Naive thymus-derived CD4-positive, alpha-beta T cell (primary cell): ENCODE measurements at regions not wholly inside any gene's neighbourhood (a gene's known extent, or its start where the extent isn't known, plus 50 kb on each side); places are given as distances from the start of the nearest gene placed in this dataset.

Experiments used
- ATAC-seq: fragments of 150-1000 bp; cut with Tn5 transposase; 2 replicates; pipeline ENCODE4 v1.10.0; 2021; ENCODE audit warnings: mild to moderate bottlenecking, moderate library complexity
- CTCF ChIA-PET: fragments of 350-600 bp; sonication (Branson Sonifier 250); formaldehyde crosslinking; loops from one replicate; lab custom pipeline; 2021; ENCODE audit warnings: antibody characterized with exemption; lab: Charles Lee
- POLR2A ChIA-PET: fragments of 350-600 bp; sonication (Branson Sonifier 250); formaldehyde crosslinking; loops from one replicate; lab custom pipeline; 2021; ENCODE audit warnings: antibody characterized with exemption, inconsistent platforms; lab: Charles Lee
- DNase-seq, 9 donors: peaks; one replicate each; pipeline versions ENCODE4 v3.0.0 to v3.0.0-alpha.2; 2020 to 2022; ENCODE audit warnings: mixed read lengths in 1 of 9
- H3K27ac ChIP-seq: one replicate; pipeline ENCODE4 v1.7.0; 2013; ENCODE audit warnings: mild to moderate bottlenecking, low read depth, low read length, moderate library complexity
- H3K27me3 ChIP-seq, 2 donors: one replicate each; pipeline ENCODE4 v1.7.0; 2013; ENCODE audit warnings: low read length in 2 of 2, mild to moderate bottlenecking in 2 of 2, moderate library complexity in 2 of 2; ENCODE audit not compliant: control insufficient read depth in 2 of 2, insufficient read depth in 2 of 2
- H3K36me3 ChIP-seq, 3 experiments: 1 replicate in 2 of 3; 2 replicates in 1 of 3; pipeline ENCODE4 v1.7.0; 2013; ENCODE audit warnings: low read length in 3 of 3, mild to moderate bottlenecking in 3 of 3, moderate library complexity in 1 of 3; ENCODE audit not compliant: insufficient read depth in 3 of 3, control insufficient read depth in 2 of 3
- H3K4me1 ChIP-seq, 2 donors: one replicate each; pipeline ENCODE4 v1.7.0; 2013; ENCODE audit warnings: low read length in 2 of 2, mild to moderate bottlenecking in 2 of 2, moderate library complexity in 1 of 2; ENCODE audit not compliant: control insufficient read depth in 2 of 2, insufficient read depth in 2 of 2
- H3K4me3 ChIP-seq: 2 replicates; pipeline ENCODE4 v1.7.0; 2013; ENCODE audit warnings: mild to moderate bottlenecking, low read length
- H3K9me3 ChIP-seq, 3 experiments: 1 replicate in 2 of 3; 2 replicates in 1 of 3; pipeline ENCODE4 v1.7.0; 2013; ENCODE audit warnings: low read length in 3 of 3; ENCODE audit not compliant: control insufficient read depth in 2 of 3
- H3K27ac Mint-ChIP-seq, 9 donors: one replicate each; pipeline ENCODE4 v1.8.0; 2020 to 2022; ENCODE audit warnings: mixed read lengths in 9 of 9, mild to moderate bottlenecking in 8 of 9, moderate library complexity in 5 of 9, inconsistent platforms in 2 of 9
- H3K27me3 Mint-ChIP-seq, 5 donors: one replicate each; pipeline ENCODE4 v1.8.0; 2021 to 2022; ENCODE audit warnings: mixed read lengths in 5 of 5, mild to moderate bottlenecking in 1 of 5
- H3K36me3 Mint-ChIP-seq, 5 donors: one replicate each; pipeline ENCODE4 v1.8.0; 2020 to 2022; ENCODE audit warnings: mixed read lengths in 5 of 5, mild to moderate bottlenecking in 3 of 5, inconsistent platforms in 1 of 5
- H3K4me1 Mint-ChIP-seq, 7 donors: one replicate each; pipeline ENCODE4 v1.8.0; 2020 to 2022; ENCODE audit warnings: mixed read lengths in 7 of 7, mild to moderate bottlenecking in 3 of 7, inconsistent platforms in 1 of 7
- H3K4me3 Mint-ChIP-seq, 10 donors: one replicate each; pipeline ENCODE4 v1.8.0; 2020 to 2022; ENCODE audit warnings: mild to moderate bottlenecking in 10 of 10, mixed read lengths in 10 of 10, moderate library complexity in 6 of 10, inconsistent platforms in 2 of 10
- H3K9me3 Mint-ChIP-seq, 11 donors: one replicate each; pipeline ENCODE4 v1.8.0; 2020 to 2022; ENCODE audit warnings: mixed read lengths in 11 of 11, mild to moderate bottlenecking in 4 of 11, inconsistent platforms in 1 of 11, moderate library complexity in 1 of 11
- intact Hi-C, 2 donors: fragments of 100-400 bp; cut with micrococcal nuclease; formaldehyde crosslinking; loops; one replicate each; pipeline ENCODE4 v1.15.1; 2023

DNA sequence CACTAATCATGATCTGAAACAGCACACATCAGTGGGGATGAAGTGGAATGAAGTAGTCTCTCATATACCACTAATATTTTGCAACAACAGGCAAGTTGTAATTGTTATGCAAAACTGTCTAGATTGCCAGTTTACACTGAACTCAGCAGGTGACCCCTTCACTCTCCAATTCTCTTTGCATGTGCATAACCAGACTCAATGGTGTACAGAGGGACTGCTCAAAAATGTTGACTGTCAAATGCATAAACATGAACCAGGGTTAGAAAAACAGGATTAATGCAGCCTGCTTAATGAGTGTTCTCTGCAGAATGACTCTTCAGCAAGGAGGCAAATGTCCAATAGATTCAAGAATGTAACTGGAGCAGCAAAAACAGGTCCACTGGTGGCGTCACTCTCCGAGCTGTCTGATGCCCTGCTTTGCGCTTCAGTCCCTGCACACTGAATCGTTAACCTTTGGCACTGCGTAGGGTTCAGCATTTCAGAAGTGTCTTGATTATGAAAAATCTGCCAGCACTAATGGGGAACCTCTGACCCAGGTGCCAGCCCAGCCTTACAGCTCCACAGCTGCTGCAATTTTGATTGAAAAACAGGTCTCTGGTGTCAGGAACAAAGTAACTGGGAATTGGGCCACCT lies 209.3 kb downstream of the TDRD15 start:
- Mint-ChIP-seq H3K36me3 (no peaks in the 10 kb centered on the region), H3K27me3 (no peaks in the 10 kb centered on the region), H3K4me3 (no peak overlapping the region), H3K4me1 (peaks cover 0 to 3% (median 0%) of the 10 kb centered on the region in 7 donors), H3K9me3 (peaks cover 0 to 6% (median 0%) of the 10 kb centered on the region in 11 donors), H3K27ac (no peak overlapping the region)
- Histone ChIP-seq H3K4me3 (no peak overlapping the region), H3K36me3 (no peaks in the 10 kb centered on the region), H3K4me1 (no peaks in the 10 kb centered on the region), H3K27ac (no peak overlapping the region), H3K27me3 (no peaks in the 10 kb centered on the region), H3K9me3 (no peaks in the 10 kb centered on the region)
- CTCF ChIA-PET: no interaction called here
- ATAC-seq (no peak), DNase-seq (no peak)
- POLR2A ChIA-PET: no interaction called here
- intact Hi-C loops: no loop called here

DNA sequence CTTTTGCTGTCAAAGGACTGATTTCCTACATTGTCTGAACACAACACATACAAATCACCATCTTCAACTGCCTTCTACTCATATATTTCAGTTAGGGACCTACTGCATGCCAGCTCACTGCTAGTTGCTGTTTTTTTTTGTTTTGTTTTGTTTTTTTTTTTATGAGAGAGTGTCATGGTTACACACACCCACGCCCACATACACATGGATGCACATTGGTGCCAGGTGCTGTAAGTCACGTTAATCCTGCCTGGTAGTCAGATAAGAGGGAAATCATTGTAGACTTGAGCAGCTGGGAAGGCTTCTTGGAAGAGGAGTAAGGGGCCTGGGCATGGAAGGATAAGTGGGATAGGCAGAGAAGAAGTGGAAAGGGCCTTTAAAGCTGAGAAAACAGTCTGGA lies 209.9 kb downstream of the TDRD15 start:
- no peak for ATAC-seq
- H3K36me3 ChIP-seq: no peaks in the 10 kb centered on the region
- H3K27me3 Mint-ChIP-seq: no peaks in the 10 kb centered on the region
- H3K36me3 Mint-ChIP-seq: no peaks in the 10 kb centered on the region
- no peaks in the 10 kb centered on the region for H3K27me3 ChIP-seq
- no peak overlapping the region for H3K4me3 Mint-ChIP-seq
- no peak for DNase-seq
- intact Hi-C loops: no loop called here
- H3K27ac ChIP-seq: no peak overlapping the region
- H3K4me3 ChIP-seq: no peak overlapping the region
- no peaks in the 10 kb centered on the region for H3K9me3 ChIP-seq
- no peaks in the 10 kb centered on the region for H3K4me1 ChIP-seq
- POLR2A ChIA-PET: no interaction called here
- H3K9me3 Mint-ChIP-seq: peaks cover 0 to 8% (median 0%) of the 10 kb centered on the region in 11 donors
- peaks cover 0 to 3% (median 0%) of the 10 kb centered on the region in 7 donors for H3K4me1 Mint-ChIP-seq
- CTCF ChIA-PET: no interaction called here
- no peak overlapping the region for H3K27ac Mint-ChIP-seq

DNA sequence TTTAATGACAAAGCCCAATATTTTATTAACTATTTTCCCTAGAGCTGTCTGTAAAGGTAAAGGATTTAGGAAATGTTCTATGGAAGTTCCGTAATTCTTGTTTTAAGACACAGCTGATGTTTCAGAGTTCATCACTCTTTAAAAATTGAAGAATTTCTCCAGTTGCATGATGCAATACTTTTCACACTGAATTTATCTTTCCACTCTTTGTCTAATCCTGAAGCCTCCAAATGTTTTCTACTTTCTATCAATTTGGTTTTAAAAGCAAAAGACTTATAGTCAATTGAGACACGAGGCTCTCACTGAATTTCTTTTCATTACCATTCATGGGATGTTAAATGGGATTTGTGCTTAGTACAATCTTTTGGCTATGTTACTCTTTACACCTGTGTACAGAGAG lies 223.2 kb downstream of the TDRD15 start:
- no peaks in the 10 kb centered on the region for H3K36me3 Mint-ChIP-seq

DNA sequence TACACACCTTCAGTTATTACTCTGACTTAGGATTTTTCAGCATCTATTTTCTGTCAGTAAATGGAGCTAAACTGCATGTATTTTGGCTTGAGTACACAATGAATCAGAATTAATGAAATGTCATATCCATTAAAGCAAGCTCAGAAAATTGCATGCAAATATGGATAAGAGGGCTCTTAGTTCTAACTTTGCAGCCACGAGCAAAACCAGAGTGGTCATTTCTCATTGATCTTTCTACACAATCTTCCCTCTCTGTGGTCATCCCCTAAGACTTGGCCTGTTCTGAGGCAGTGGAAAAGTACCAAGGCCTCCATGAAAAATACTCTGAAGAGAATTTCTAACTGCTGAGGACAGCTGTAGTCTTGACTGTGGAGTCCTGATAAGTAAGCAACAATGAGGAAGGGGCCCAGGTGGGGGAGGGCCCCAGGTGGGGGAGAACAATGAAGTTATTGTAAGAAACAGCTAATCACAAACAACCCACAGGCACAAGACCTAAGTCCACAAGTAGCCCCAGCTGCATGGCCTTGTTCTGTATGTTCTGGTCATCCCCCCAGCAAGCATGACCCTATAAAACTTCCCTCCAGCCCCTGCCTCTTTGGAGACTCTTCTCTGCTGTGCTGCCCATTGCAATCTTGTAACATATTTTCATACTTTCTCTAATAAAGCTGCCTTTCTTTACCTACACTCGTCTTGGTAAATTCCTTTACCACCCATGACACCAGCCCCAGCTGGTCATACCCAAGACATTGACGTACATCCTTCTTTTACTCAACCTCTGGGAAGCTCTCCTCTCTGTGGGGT lies 230.3 kb downstream of the TDRD15 start:
- Histone ChIP-seq H3K4me1 (no peaks in the 10 kb centered on the region), H3K36me3 (no peaks in the 10 kb centered on the region), H3K9me3 (no peaks in the 10 kb centered on the region), H3K27me3 (no peaks in the 10 kb centered on the region), H3K27ac (no peak overlapping the region), H3K4me3 (no peak overlapping the region)
- POLR2A ChIA-PET: no interaction called here
- Mint-ChIP-seq H3K4me1 (no peaks in the 10 kb centered on the region), H3K36me3 (no peaks in the 10 kb centered on the region), H3K27ac (no peak overlapping the region), H3K9me3 (peaks cover 0 to 13% (median 0%) of the 10 kb centered on the region in 11 donors), H3K4me3 (no peak overlapping the region), H3K27me3 (peaks cover 0 to 4% (median 0%) of the 10 kb centered on the region in 5 donors)
- no peak for DNase-seq
- no peak for ATAC-seq
- CTCF ChIA-PET: no interaction called here
- intact Hi-C loops: no loop called here

More for the DNA sequence above, 223.2 kb downstream of the TDRD15 start:
- peaks cover 0 to 12% (median 4%) of the 10 kb centered on the region in 11 donors for H3K9me3 Mint-ChIP-seq
- H3K4me3 Mint-ChIP-seq: no peak overlapping the region
- no peak overlapping the region for H3K27ac ChIP-seq
- ATAC-seq: no peak
- H3K27ac Mint-ChIP-seq: no peak overlapping the region
- H3K4me3 ChIP-seq: no peak overlapping the region
- H3K27me3 ChIP-seq: no peaks in the 10 kb centered on the region
- DNase-seq: no peak
- H3K4me1 Mint-ChIP-seq: no peaks in the 10 kb centered on the region
- H3K4me1 ChIP-seq: no peaks in the 10 kb centered on the region
- H3K9me3 ChIP-seq: no peaks in the 10 kb centered on the region
- H3K36me3 ChIP-seq: no peaks in the 10 kb centered on the region
- intact Hi-C loops: no loop called here
- POLR2A ChIA-PET: no interaction called here
- peaks cover 0 to 5% (median 0%) of the 10 kb centered on the region in 5 donors for H3K27me3 Mint-ChIP-seq
- CTCF ChIA-PET: no interaction called here

DNA sequence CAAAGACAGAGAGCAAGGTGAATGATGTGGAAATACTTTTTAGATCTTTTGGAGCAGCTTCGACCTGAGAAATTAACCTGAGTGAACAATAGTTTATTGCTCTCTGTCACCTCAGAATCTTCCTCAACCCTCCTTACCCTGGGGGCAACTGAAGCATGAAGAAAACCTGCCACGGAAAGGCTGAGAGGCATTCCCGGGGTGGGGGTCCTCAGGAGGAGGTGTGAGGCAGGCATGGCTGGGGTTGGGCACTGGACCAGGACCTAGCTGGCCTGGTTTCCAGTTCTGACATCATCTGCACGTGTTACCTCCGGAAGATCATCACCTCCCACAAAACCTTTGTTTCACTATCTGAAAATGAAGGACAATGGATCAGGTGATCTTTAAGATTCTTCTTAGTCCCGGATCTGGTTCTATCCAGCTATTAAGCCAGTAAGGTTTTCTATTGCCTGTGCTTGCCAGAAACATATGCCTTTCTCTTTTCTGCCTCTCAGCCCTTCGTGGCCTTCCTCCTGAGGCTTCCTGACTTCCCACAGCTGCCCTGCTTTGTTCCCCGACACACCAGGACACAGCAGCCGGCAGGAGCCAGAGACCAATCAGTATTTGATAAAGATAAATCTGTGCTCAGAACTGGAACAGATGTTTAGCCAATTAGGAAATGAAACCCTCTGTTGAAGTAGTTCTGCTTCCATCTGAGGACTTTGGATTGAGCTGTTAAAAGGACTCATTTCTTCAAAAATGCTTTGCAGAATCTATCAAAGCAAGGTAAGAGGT lies 232.5 kb downstream of the TDRD15 start:
- intact Hi-C loops: no loop called here
- Mint-ChIP-seq H3K9me3 (peaks cover 0 to 10% (median 0%) of the 10 kb centered on the region in 11 donors), H3K4me1 (no peaks in the 10 kb centered on the region), H3K27ac (no peak overlapping the region), H3K27me3 (peaks cover 0 to 4% (median 0%) of the 10 kb centered on the region in 5 donors), H3K36me3 (no peaks in the 10 kb centered on the region), H3K4me3 (no peak overlapping the region)
- Histone ChIP-seq H3K27ac (no peak overlapping the region), H3K9me3 (no peaks in the 10 kb centered on the region), H3K27me3 (no peaks in the 10 kb centered on the region), H3K4me3 (no peak overlapping the region), H3K36me3 (no peaks in the 10 kb centered on the region), H3K4me1 (no peaks in the 10 kb centered on the region)
- ChIA-PET POLR2A (no interaction called here), CTCF (no interaction called here)
- ATAC-seq (no peak), DNase-seq (no peak)

DNA sequence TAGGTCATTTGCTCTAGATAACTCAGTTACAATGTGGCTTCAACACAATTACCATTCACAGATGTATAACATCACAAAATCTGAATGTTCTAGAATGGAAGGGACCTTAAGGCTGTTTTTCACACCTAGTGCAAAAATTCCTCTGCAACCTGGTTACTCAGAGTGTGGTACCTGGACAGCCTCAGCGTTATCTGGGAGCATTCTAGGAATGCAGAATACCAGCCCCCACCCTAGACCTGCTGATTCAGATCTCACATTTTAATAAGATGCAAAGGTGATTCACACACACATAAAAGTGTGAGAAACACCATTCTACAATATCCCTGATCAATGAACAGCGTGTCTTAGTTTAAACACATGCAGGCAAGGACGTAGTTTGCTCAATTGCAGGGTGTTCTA lies 233.1 kb downstream of the TDRD15 start:
- ATAC-seq: no peak
- Histone ChIP-seq H3K27me3 (no peaks in the 10 kb centered on the region), H3K4me3 (no peak overlapping the region), H3K4me1 (no peaks in the 10 kb centered on the region), H3K27ac (no peak overlapping the region), H3K9me3 (no peaks in the 10 kb centered on the region), H3K36me3 (no peaks in the 10 kb centered on the region)
- intact Hi-C loops: no loop called here
- no peaks in the 10 kb centered on the region for H3K4me1 Mint-ChIP-seq
- H3K4me3 Mint-ChIP-seq: no peak overlapping the region
- H3K27me3 Mint-ChIP-seq: peaks cover 0 to 4% (median 0%) of the 10 kb centered on the region in 5 donors
- H3K27ac Mint-ChIP-seq: no peak overlapping the region
- H3K36me3 Mint-ChIP-seq: no peaks in the 10 kb centered on the region
- ChIA-PET POLR2A (no interaction called here), CTCF (no interaction called here)
- peaks cover 0 to 10% (median 0%) of the 10 kb centered on the region in 11 donors for H3K9me3 Mint-ChIP-seq
- DNase-seq: no peak
